ENCODE measurements at regions not wholly inside any gene's neighbourhood (a gene's known extent, or its start where the extent isn't known, plus 50 kb on each side); places are given as distances from the start of the nearest gene placed in this dataset.

GRCh38 chr9:88898039-88898720 is 93.1 kb upstream of the S1PR3 start:
- TF ChIP-seq CTCF (IDR thresholded peaks at IDR 0.05), result no peak
- TF ChIP-seq ZFX (IDR thresholded peaks at IDR 0.05; ENCODE audit: borderline replicate concordance), result no peak

Data from 22Rv1 (cell line).